CD4-positive, alpha-beta T cell (primary cell): ENCODE measurements at regions not wholly inside any gene's neighbourhood (a gene's known extent, or its start where the extent isn't known, plus 50 kb on each side); places are given as distances from the start of the nearest gene placed in this dataset.
"Not testable (repeated sequence)": the region's sequence is repeated elsewhere in the genome, so short reads cannot be mapped to it uniquely, and the experiment has no call there.

Experiments
- ATAC-seq: fragments of 200-7000 bp; cut with Tn5 transposase; one replicate; pipeline ENCODE4 v1.10.0; 2022; ENCODE audit warnings: mild to moderate bottlenecking; ENCODE audit not compliant: poor library complexity
- CTCF ChIA-PET: fragments of 350-600 bp; sonication (Branson Sonifier 250); formaldehyde crosslinking; loops from one replicate; lab custom pipeline; 2021; ENCODE audit warnings: antibody characterized with exemption, inconsistent platforms; lab: Charles Lee
- POLR2A ChIA-PET: fragments of 350-600 bp; sonication (Branson Sonifier 250); formaldehyde crosslinking; loops from one replicate; lab custom pipeline; 2021; ENCODE audit warnings: antibody characterized with exemption, inconsistent platforms; lab: Charles Lee
- DNase-seq, 14 experiments: peaks; one replicate each; pipeline ENCODE4 v3.0.0-alpha.2; 2013 to 2020; ENCODE audit warnings: mixed read lengths in 2 of 14
- H3K27ac ChIP-seq, 2 donors: one replicate each; pipeline versions ENCODE4 v1.5.1 to v1.7.0; 2013; ENCODE audit warnings: low read length in 2 of 2, low read depth in 1 of 2, mild to moderate bottlenecking in 1 of 2
- H3K27me3 ChIP-seq, 2 experiments: 1 replicate in 1 of 2; 2 replicates in 1 of 2; pipeline versions ENCODE4 v1.6.1 to v1.7.0; 2013; ENCODE audit warnings: low read length in 2 of 2, control low read depth in 1 of 2, mild to moderate bottlenecking in 1 of 2, moderate library complexity in 1 of 2; ENCODE audit not compliant: insufficient read depth in 2 of 2, control insufficient read depth in 1 of 2
- H3K36me3 ChIP-seq: one replicate; pipeline ENCODE4 v1.6.1; 2013; ENCODE audit warnings: low read length, control low read depth; ENCODE audit not compliant: insufficient read depth
- H3K4me1 ChIP-seq: one replicate; pipeline ENCODE4 v1.6.1; 2013; ENCODE audit warnings: low read length, control low read depth; ENCODE audit not compliant: insufficient read depth
- H3K4me3 ChIP-seq: one replicate; pipeline ENCODE4 v1.5.1; 2013; ENCODE audit warnings: mild to moderate bottlenecking, low read length, moderate library complexity
- H3K9me3 ChIP-seq, 2 experiments: 1 replicate in 1 of 2; 2 replicates in 1 of 2; pipeline versions ENCODE4 v1.6.1 to v1.7.0; 2013; ENCODE audit warnings: low read length in 2 of 2, mild to moderate bottlenecking in 2 of 2, control low read depth in 1 of 2, moderate library complexity in 1 of 2; ENCODE audit not compliant: control insufficient read depth in 1 of 2, insufficient read depth in 1 of 2
- H3K27ac Mint-ChIP-seq: one replicate; pipeline ENCODE4 v1.8.0; 2020; ENCODE audit warnings: mixed read lengths
- H3K27me3 Mint-ChIP-seq: one replicate; pipeline ENCODE4 v1.8.0; 2021; ENCODE audit warnings: mixed read lengths
- H3K36me3 Mint-ChIP-seq: one replicate; pipeline ENCODE4 v1.8.0; 2021; ENCODE audit warnings: low read depth, mixed read lengths
- H3K4me1 Mint-ChIP-seq: one replicate; pipeline ENCODE4 v1.8.0; 2021; ENCODE audit warnings: low read depth, mixed read lengths
- H3K4me3 Mint-ChIP-seq: one replicate; pipeline ENCODE4 v1.8.0; 2020; ENCODE audit warnings: mild to moderate bottlenecking, mixed read lengths
- H3K9me3 Mint-ChIP-seq: one replicate; pipeline ENCODE4 v1.8.0; 2020; ENCODE audit warnings: mixed read lengths
- intact Hi-C, 2 experiments: fragments of 100-400 bp; cut with DNase I in 1 of 2; cut with micrococcal nuclease in 1 of 2; formaldehyde crosslinking; loops; one replicate each; pipeline versions ENCODE4 v1.15.1 to v1.9.0; 2023 to 2025; cut with DNase I, micrococcal nuclease
- TF ChIP-seq, protein P1 (sequence below): fragments of 200-600 bp; IDR thresholded peaks from one replicate; pipeline ENCODE4 v1.8.0; 2022; ENCODE audit warnings: antibody characterized with exemption, mild to moderate bottlenecking

DNA sequence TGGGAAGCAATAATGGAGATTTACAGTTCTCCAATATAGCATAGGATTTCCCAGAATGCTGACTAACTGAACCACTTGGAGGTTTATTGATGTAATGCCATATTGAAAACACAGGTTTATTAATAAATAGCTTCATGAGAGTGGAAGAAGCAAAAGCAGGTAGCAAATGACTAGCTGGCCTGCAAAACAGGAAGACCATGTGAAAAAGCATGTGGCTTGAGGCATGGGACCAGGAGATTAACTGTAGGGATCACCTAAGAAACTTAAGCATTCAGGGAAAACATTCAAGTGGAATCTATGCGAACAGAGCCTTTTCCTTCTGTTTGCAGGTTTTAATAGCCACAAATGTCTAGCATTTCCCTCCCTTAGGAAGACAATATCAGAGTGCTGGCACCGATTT lies 679.7 kb downstream of the ZEB2 start:
- DNase-seq (no peak), ATAC-seq (no peak)
- ChIA-PET POLR2A (no interaction called here), CTCF (no interaction called here)
- Mint-ChIP-seq H3K4me3 (no peak overlapping the region), H3K36me3 (no peaks in the 10 kb centered on the region), H3K27me3 (peaks cover 27% of the 10 kb centered on the region), H3K4me1 (no peaks in the 10 kb centered on the region), H3K27ac (no peak overlapping the region), H3K9me3 (no peaks in the 10 kb centered on the region)
- no peaks in the 10 kb centered on the region for H3K4me1 ChIP-seq
- no peaks in the 10 kb centered on the region for H3K27me3 ChIP-seq
- intact Hi-C loops = no loop called here
- no peaks in the 10 kb centered on the region for H3K36me3 ChIP-seq
- H3K4me3 ChIP-seq = no peak overlapping the region
- TF ChIP-seq, protein P1, sequence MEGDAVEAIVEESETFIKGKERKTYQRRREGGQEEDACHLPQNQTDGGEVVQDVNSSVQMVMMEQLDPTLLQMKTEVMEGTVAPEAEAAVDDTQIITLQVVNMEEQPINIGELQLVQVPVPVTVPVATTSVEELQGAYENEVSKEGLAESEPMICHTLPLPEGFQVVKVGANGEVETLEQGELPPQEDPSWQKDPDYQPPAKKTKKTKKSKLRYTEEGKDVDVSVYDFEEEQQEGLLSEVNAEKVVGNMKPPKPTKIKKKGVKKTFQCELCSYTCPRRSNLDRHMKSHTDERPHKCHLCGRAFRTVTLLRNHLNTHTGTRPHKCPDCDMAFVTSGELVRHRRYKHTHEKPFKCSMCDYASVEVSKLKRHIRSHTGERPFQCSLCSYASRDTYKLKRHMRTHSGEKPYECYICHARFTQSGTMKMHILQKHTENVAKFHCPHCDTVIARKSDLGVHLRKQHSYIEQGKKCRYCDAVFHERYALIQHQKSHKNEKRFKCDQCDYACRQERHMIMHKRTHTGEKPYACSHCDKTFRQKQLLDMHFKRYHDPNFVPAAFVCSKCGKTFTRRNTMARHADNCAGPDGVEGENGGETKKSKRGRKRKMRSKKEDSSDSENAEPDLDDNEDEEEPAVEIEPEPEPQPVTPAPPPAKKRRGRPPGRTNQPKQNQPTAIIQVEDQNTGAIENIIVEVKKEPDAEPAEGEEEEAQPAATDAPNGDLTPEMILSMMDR = no peak
- H3K27ac ChIP-seq = no peak overlapping the region
- no peaks in the 10 kb centered on the region for H3K9me3 ChIP-seq

DNA sequence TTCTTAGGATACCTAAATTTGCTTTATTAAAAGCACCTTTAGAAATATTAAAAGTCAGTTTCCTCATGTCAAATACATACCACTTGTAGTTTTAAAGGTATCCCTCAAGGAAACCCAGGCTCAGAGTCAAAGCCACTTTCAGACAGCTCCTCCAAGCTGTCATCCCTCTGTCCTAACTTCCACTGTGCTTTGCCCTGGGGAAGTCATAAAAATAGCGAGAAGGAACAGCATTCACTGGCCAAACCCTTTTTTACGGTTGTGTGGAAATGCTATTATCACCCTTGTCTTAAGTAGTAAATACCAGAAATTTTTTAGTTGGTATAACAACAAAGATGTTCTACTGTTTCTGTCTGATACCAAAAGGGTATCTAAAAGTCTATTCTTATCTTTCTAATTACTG lies 680.5 kb downstream of the ZEB2 start:
- no peaks in the 10 kb centered on the region for H3K4me1 ChIP-seq
- no peak overlapping the region for H3K4me3 ChIP-seq
- intact Hi-C loops = no loop called here
- CTCF ChIA-PET = no interaction called here
- no peaks in the 10 kb centered on the region for H3K36me3 ChIP-seq
- H3K4me3 Mint-ChIP-seq = no peak overlapping the region
- no peaks in the 10 kb centered on the region for H3K9me3 Mint-ChIP-seq
- H3K27me3 Mint-ChIP-seq = peaks cover 22% of the 10 kb centered on the region
- TF ChIP-seq, protein P1 = no peak
- no peaks in the 10 kb centered on the region for H3K27me3 ChIP-seq
- H3K27ac Mint-ChIP-seq = no peak overlapping the region
- DNase-seq = no peak
- no peaks in the 10 kb centered on the region for H3K36me3 Mint-ChIP-seq
- no peaks in the 10 kb centered on the region for H3K4me1 Mint-ChIP-seq
- H3K9me3 ChIP-seq = no peaks in the 10 kb centered on the region
- POLR2A ChIA-PET = interaction anchor here (0.6 kb wide), 1 partner anchor 822 kb away, joined by 3 read pairs; no protein-coding TSS in a partner anchor
- ATAC-seq = no peak
- H3K27ac ChIP-seq = no peak overlapping the region

DNA sequence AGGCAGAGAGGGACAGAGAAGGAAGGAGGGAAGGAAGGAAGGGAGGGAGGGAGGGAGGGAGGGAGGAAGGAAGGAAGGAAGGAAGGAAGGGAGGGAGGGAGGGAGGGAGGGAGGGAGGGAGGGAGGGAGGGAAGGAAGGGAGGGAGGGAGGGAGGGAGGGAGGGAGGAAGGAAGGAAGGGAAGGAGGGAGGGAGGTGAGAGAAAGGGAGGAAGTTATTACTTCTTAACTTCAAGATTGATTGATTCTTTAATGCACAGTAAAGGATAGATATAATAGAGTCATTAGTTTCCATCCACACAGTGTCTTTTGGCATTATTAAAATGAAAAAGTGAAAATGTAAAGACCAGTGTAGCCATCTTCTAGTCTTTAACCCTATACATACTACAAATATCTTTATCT lies 682.9 kb downstream of the ZEB2 start:
- POLR2A ChIA-PET, H3K27me3 ChIP-seq, H3K9me3 Mint-ChIP-seq, DNase-seq, intact Hi-C loops, H3K27ac Mint-ChIP-seq, H3K4me3 ChIP-seq, H3K4me3 Mint-ChIP-seq, H3K36me3 ChIP-seq, H3K27ac ChIP-seq, H3K9me3 ChIP-seq, CTCF ChIA-PET, ATAC-seq, H3K4me1 ChIP-seq, H3K4me1 Mint-ChIP-seq, H3K36me3 Mint-ChIP-seq: not testable (repeated sequence)
- H3K27me3 Mint-ChIP-seq = peaks cover 10% of the 10 kb centered on the region

DNA sequence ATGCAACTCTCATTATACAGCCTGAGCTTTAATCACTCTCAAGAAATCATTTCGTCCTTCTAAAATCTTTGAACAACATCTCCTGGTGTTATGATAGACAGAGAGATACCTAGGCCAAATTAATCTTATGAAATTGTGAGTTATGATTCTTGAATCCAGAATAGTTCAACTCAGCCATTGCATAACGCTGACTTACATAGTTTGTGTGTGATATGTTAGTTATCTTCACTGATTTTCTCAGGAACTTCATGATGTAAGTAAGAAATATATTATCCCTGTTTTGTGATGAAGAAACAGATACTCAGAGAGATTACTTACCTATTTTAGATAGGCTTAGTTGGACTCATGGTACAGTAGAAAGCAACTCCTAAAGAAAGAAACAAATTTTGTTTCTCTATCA lies 684.4 kb downstream of the ZEB2 start:
- CTCF ChIA-PET = no interaction called here
- ATAC-seq = no peak
- TF ChIP-seq, protein P1 = no peak
- H3K4me1 ChIP-seq = no peaks in the 10 kb centered on the region
- no peak overlapping the region for H3K4me3 ChIP-seq
- H3K27me3 Mint-ChIP-seq = no peaks in the 10 kb centered on the region
- no peaks in the 10 kb centered on the region for H3K9me3 ChIP-seq
- no peak overlapping the region for H3K27ac ChIP-seq
- no peak overlapping the region for H3K27ac Mint-ChIP-seq
- no peaks in the 10 kb centered on the region for H3K9me3 Mint-ChIP-seq
- POLR2A ChIA-PET = no interaction called here
- intact Hi-C loops = no loop called here
- no peak overlapping the region for H3K4me3 Mint-ChIP-seq
- no peaks in the 10 kb centered on the region for H3K36me3 ChIP-seq
- no peaks in the 10 kb centered on the region for H3K36me3 Mint-ChIP-seq
- H3K4me1 Mint-ChIP-seq = no peaks in the 10 kb centered on the region
- no peak for DNase-seq
- H3K27me3 ChIP-seq = no peaks in the 10 kb centered on the region
